Glutamatergic neuron (in vitro differentiated cells): ENCODE measurements at regions not wholly inside any gene's neighbourhood (a gene's known extent, or its start where the extent isn't known, plus 50 kb on each side); places are given as distances from the start of the nearest gene placed in this dataset.

Source experiments
- DNase-seq: peaks from one replicate; pipeline ENCODE4 v3.0.0; 2022
- H3K27ac Mint-ChIP-seq: one replicate; pipeline ENCODE4 v1.8.0; 2020; ENCODE audit warnings: mild to moderate bottlenecking, mixed read lengths, inconsistent platforms; ENCODE audit not compliant: unreplicated experiment
- H3K27me3 Mint-ChIP-seq: one replicate; pipeline ENCODE4 v1.8.0; 2020; ENCODE audit warnings: mild to moderate bottlenecking, moderate library complexity, mixed read lengths, inconsistent platforms; ENCODE audit not compliant: unreplicated experiment
- H3K36me3 Mint-ChIP-seq: one replicate; pipeline ENCODE4 v1.8.0; 2020; ENCODE audit warnings: mild to moderate bottlenecking, mixed read lengths, inconsistent platforms; ENCODE audit not compliant: unreplicated experiment
- H3K4me1 Mint-ChIP-seq: one replicate; pipeline ENCODE4 v1.8.0; 2020; ENCODE audit warnings: mild to moderate bottlenecking, low read depth, mixed read lengths, inconsistent platforms; ENCODE audit not compliant: unreplicated experiment
- H3K4me3 Mint-ChIP-seq: one replicate; pipeline ENCODE4 v1.8.0; 2020; ENCODE audit warnings: mild to moderate bottlenecking, mixed read lengths, inconsistent platforms; ENCODE audit not compliant: unreplicated experiment
- H3K9me3 Mint-ChIP-seq: one replicate; pipeline ENCODE4 v1.8.0; 2020; ENCODE audit warnings: mild to moderate bottlenecking, moderate library complexity, mixed read lengths, inconsistent platforms; ENCODE audit not compliant: unreplicated experiment
- TF ChIP-seq, protein P1 (sequence below): fragments of 200-600 bp; sonication (generic); IDR thresholded peaks from one replicate; pipeline ENCODE4 v1.5.0; 2021; ENCODE audit not compliant: partially characterized antibody, unreplicated experiment

DNA sequence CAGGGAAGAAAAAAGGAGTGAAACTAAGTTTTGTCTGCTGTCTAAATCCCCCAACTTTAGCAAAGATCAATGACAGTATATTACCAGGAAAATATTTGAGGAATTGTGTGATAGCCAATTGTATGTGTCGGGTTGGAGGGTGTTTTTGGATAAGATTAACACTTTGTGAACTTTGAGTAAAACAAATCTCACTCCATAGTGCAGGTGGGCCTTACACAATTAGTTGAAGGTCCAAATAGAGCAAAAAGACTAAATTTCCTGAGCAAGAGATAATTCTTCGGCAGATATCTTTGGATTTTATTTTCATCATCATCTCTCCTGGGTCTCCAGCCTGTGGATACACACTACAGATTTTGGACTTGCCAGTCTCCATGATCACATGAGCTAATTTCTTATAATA, 152.8 kb upstream of the CWC22 start:
- H3K4me3 Mint-ChIP-seq = no peak overlapping the region
- no peaks in the 10 kb centered on the region for H3K36me3 Mint-ChIP-seq
- DNase-seq = no peak
- peaks cover 2% of the 10 kb centered on the region for H3K9me3 Mint-ChIP-seq
- TF ChIP-seq, protein P1, sequence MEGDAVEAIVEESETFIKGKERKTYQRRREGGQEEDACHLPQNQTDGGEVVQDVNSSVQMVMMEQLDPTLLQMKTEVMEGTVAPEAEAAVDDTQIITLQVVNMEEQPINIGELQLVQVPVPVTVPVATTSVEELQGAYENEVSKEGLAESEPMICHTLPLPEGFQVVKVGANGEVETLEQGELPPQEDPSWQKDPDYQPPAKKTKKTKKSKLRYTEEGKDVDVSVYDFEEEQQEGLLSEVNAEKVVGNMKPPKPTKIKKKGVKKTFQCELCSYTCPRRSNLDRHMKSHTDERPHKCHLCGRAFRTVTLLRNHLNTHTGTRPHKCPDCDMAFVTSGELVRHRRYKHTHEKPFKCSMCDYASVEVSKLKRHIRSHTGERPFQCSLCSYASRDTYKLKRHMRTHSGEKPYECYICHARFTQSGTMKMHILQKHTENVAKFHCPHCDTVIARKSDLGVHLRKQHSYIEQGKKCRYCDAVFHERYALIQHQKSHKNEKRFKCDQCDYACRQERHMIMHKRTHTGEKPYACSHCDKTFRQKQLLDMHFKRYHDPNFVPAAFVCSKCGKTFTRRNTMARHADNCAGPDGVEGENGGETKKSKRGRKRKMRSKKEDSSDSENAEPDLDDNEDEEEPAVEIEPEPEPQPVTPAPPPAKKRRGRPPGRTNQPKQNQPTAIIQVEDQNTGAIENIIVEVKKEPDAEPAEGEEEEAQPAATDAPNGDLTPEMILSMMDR = no peak
- no peaks in the 10 kb centered on the region for H3K27me3 Mint-ChIP-seq
- no peak overlapping the region for H3K27ac Mint-ChIP-seq
- H3K4me1 Mint-ChIP-seq = no peaks in the 10 kb centered on the region

DNA sequence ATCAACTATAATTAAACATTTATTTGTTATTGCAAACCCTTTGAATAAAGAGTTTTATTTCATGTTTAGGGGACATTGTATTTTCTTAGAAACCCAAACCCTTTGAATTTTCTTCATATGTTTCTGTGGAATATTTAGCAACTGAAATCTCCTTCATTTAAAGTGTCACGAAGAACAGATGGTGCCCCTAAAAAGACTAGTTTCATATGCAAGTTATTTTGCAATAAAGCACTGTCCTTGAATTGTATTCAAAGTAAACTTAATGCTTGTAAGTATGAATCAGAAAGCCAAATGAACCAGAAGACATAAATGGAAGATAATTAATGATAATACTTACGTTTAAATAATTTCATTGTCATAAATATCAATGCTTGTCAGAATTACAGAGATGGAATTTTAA, 151.9 kb upstream of the CWC22 start:
- no peaks in the 10 kb centered on the region for H3K36me3 Mint-ChIP-seq
- H3K4me1 Mint-ChIP-seq = no peaks in the 10 kb centered on the region
- no peak for DNase-seq
- no peak overlapping the region for H3K27ac Mint-ChIP-seq
- no peaks in the 10 kb centered on the region for H3K27me3 Mint-ChIP-seq
- H3K9me3 Mint-ChIP-seq = peaks cover 2% of the 10 kb centered on the region
- TF ChIP-seq, protein P1 = no peak
- H3K4me3 Mint-ChIP-seq = no peak overlapping the region

DNA sequence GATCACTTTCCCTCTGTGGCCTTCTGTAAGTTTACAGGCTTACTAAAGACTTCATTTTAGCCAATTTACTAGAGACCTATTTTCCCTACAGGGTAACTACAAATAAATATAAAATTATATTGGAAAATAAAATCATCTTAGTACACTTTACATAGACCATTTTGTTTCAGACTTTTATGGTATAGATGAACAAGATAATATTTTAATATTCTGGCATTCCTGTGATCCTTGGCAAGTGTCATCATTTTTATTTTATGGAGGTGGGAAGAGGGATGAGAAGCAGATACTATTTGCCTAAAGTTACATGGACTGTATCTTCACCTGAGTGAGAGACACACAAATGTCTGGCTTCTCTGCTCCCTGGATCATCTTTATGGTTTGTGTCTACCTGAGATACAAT, 149.6 kb upstream of the CWC22 start:
- Mint-ChIP-seq H3K4me3 (no peak overlapping the region), H3K9me3 (peaks cover 2% of the 10 kb centered on the region), H3K36me3 (no peaks in the 10 kb centered on the region)

DNA sequence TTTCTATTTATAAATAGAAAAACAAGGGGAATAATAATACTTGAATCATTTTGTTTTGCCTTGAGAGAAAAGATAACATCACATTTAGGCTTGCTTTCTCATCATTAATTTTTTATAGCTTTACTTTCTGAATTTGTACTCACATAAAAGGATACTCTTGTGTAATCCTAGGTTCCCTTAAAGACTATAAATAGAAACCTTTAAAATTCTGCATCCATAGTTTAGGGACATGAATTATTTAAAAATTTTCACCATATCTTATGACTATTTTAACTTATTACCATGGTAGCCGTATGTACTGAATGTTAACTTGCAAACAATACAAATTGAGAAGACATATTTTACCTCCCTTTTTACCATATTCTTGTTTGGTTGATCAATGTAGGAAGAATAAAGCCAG, 143.5 kb upstream of the CWC22 start:
- TF ChIP-seq, protein P1 = no peak
- no peaks in the 10 kb centered on the region for H3K27me3 Mint-ChIP-seq
- no peak overlapping the region for H3K4me3 Mint-ChIP-seq
- H3K27ac Mint-ChIP-seq = no peak overlapping the region
- H3K4me1 Mint-ChIP-seq = peaks cover 2% of the 10 kb centered on the region
- no peak for DNase-seq
- no peaks in the 10 kb centered on the region for H3K36me3 Mint-ChIP-seq
- H3K9me3 Mint-ChIP-seq = no peaks in the 10 kb centered on the region

More for the DNA sequence above, 149.6 kb upstream of the CWC22 start:
- Mint-ChIP-seq H3K27ac (no peak overlapping the region), H3K4me1 (no peaks in the 10 kb centered on the region), H3K27me3 (no peaks in the 10 kb centered on the region)
- TF ChIP-seq, protein P1 = no peak
- DNase-seq = no peak

DNA sequence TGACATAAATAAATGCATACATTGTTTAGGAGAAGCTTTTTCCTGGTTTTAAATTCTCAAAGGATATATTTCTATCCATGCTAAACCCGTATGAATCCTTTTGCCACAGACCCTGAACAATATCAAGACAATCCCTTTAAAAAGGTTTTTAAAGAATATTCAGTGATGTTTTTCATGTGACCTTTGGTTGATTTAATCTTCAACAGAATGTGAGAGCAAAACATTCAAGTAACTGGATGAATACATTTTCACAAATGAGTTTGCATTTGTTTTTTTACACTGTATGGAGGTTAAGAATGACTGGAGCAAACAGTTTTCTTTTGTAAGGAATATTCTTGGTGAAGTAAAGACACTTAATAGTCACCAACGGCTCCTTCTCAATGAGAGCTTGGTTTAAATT, 139.4 kb upstream of the CWC22 start:
- Mint-ChIP-seq H3K4me3 (no peak overlapping the region), H3K36me3 (no peaks in the 10 kb centered on the region), H3K27me3 (no peaks in the 10 kb centered on the region), H3K27ac (no peak overlapping the region), H3K9me3 (no peaks in the 10 kb centered on the region), H3K4me1 (peaks cover 5% of the 10 kb centered on the region)
- TF ChIP-seq, protein P1 = no peak
- DNase-seq = no peak
